Right cardiac atrium (tissue), 5 donors: ENCODE measurements at regions not wholly inside any gene's neighbourhood (a gene's known extent, or its start where the extent isn't known, plus 50 kb on each side); places are given as distances from the start of the nearest gene placed in this dataset.

ENCODE experiments used
- ATAC-seq, 2 donors: fragments of 200-7000 bp; cut with Tn5 transposase; one replicate each; pipeline versions ENCODE4 v1.8.0 to v1.9.1; 2020; ENCODE audit warnings: moderate library complexity in 2 of 2, mild to moderate bottlenecking in 1 of 2
- DNase-seq, 3 donors: peaks; one replicate each; pipeline ENCODE4 v3.0.0-alpha.2; 2020
- H3K27ac ChIP-seq: one replicate; pipeline ENCODE4 v1.5.1; 2013; ENCODE audit warnings: mild to moderate bottlenecking, low read length, control low read depth, moderate library complexity
- H3K27me3 ChIP-seq: one replicate; pipeline ENCODE4 v1.6.1; 2013; ENCODE audit not compliant: control insufficient read depth, insufficient read depth
- H3K4me1 ChIP-seq: one replicate; pipeline ENCODE4 v1.6.1; 2013; ENCODE audit warnings: low read length; ENCODE audit not compliant: control insufficient read depth, insufficient read depth
- H3K4me3 ChIP-seq: one replicate; pipeline ENCODE4 v1.5.1; 2013; ENCODE audit warnings: low read length, control low read depth
- H3K9me3 ChIP-seq: one replicate; pipeline ENCODE4 v1.6.1; 2013; ENCODE audit warnings: low read length; ENCODE audit not compliant: control insufficient read depth
- WGBS: extraction: QIAGEN DNeasy Blood & Tissue Kit; methylation state at CpG from one replicate; pipeline ENCODE4 v1.1.7; 2013; 5-methylcytosine and 5-hydroxymethylcytosine counted together
- intact Hi-C, 4 donors: fragments of 100-400 bp; cut with DNase I; formaldehyde crosslinking; loops; one replicate each; pipeline versions ENCODE4 v1.11.0 to v1.14.0; 2022 to 2023
- donor health status: healthy with polysubstance abuse.
- donor health status: DM: no; HTN: yes; CAD: no.
- donor health status: DM: no; HTN: no; CAD: no.
- donor health status: DM: no; HTN: yes; CAD: no; lungs with severe emphysema.
- donor health status: DM: yes; HTN: yes; CAD: no.

DNA sequence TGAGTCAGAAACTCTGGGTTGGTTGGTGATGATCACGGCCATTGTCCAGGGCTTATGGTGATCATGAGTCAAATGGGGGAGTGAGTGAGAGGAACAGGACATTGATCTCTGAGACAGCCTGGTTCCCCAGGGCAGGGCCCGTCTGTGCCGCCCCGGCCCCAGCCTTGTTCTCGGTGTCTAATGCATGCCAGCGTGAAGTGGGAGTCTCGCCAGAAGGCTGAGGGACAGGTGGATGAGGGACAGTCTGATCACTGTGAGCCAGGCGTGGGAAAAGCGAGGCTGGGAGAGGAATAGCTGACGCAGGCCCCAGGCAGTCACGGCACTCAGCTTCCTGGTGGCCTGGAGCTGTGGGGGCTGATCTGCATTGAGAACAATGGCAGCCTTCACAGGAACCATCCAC lies 208.3 kb upstream of the HDAC4 start:
- WGBS, result 86% methylated on average over 11 of the region's 11 CpGs
- intact Hi-C loops, result no loop called here
- no peaks in the 10 kb centered on the region for H3K9me3 ChIP-seq
- ATAC-seq (no peak), DNase-seq (no peak)
- no peak overlapping the region for H3K4me3 ChIP-seq
- H3K4me1 ChIP-seq, result no peaks in the 10 kb centered on the region
- H3K27me3 ChIP-seq, result no peaks in the 10 kb centered on the region
- H3K27ac ChIP-seq, result no peak overlapping the region

DNA sequence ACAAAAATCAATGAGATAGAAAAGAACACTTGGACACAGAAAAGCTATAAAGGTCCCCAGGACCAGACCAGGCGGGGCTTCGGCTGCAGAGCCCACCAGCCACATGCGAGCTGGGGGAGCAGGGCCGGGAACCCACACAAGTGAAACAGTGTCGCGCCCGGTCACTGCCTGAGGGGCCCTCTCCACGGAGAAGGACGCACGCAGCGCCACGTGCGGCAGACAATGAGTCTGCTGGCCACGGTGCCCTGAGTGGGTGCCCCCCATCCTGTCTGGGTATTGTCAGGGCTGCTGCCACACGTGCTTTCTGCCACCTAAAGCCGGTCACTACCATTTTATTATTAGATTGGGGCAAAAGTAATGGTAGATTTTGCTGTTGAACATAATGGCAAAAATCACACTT lies 207.9 kb upstream of the HDAC4 start:
- Histone ChIP-seq H3K27me3 (no peaks in the 10 kb centered on the region), H3K27ac (no peak overlapping the region), H3K4me1 (no peaks in the 10 kb centered on the region), H3K4me3 (no peak overlapping the region), H3K9me3 (no peaks in the 10 kb centered on the region)
- ATAC-seq (no peak), DNase-seq (no peak)
- WGBS, result 83% methylated on average over 16 of the region's 16 CpGs
- intact Hi-C loops, result no loop called here

- Histone ChIP-seq H3K27ac (no peak overlapping the region), H3K9me3 (no peaks in the 10 kb centered on the region), H3K27me3 (no peaks in the 10 kb centered on the region), H3K4me1 (no peaks in the 10 kb centered on the region), H3K4me3 (no peak overlapping the region)
- DNase-seq (no peak), ATAC-seq (no peak)
- intact Hi-C loops, result no loop called here
- WGBS, result 45% methylated on average over 6 of the region's 6 CpGs
Observed at GRCh38 chr2:239608260-239608659, 207.4 kb upstream of the HDAC4 start.

DNA sequence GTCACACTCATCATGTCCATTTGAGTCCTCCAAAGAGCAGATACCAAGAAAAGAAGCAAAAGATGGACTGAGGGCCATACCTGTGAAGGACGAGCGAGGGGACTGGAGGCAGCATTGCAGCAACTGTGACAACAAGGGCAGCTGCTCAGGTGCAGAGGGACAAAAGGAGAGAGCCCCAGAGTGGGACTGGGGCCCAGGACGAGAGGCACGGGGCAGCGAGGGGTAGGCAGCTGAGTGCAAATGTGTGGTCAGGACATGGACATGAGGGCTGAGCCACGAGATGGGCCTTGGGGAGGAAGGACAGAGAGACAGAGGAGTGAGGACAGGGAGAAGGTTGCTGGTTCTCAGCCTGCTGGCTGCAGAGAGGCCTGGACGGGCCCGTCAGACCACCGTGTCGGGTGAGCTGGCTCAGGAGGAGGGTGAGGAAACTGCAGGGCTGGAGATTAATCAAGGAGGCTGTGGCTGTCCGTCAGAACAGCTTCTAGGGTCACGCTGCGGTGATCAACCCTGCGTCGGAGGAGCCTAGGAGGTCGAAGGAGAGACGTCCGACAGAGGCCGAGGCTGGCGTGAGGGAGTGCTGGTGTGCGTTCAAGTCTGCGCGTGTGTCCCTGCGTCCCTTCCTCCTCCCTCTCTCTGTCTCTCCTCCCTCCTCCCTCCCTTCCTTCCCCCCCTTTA lies 206.8 kb upstream of the HDAC4 start:
- WGBS, result 32% methylated on average over 24 of the region's 24 CpGs
- intact Hi-C loops, result no loop called here
- H3K4me1 ChIP-seq, result no peaks in the 10 kb centered on the region
- DNase-seq (no peak), ATAC-seq (no peak)
- H3K9me3 ChIP-seq, result no peaks in the 10 kb centered on the region
- no peak overlapping the region for H3K4me3 ChIP-seq
- H3K27ac ChIP-seq, result no peak overlapping the region
- no peaks in the 10 kb centered on the region for H3K27me3 ChIP-seq

- intact Hi-C loops, result no loop called here
- Histone ChIP-seq H3K9me3 (no peaks in the 10 kb centered on the region), H3K4me3 (no peak overlapping the region), H3K4me1 (no peaks in the 10 kb centered on the region), H3K27ac (no peak overlapping the region), H3K27me3 (no peaks in the 10 kb centered on the region)
- DNase-seq, result peak in 1 of 3 donors; percentile 28
- WGBS, result 85% methylated on average over 7 of the region's 7 CpGs
- ATAC-seq, result no peak
Observed at GRCh38 chr2:239606741-239607516, 206.1 kb upstream of the HDAC4 start.

DNA sequence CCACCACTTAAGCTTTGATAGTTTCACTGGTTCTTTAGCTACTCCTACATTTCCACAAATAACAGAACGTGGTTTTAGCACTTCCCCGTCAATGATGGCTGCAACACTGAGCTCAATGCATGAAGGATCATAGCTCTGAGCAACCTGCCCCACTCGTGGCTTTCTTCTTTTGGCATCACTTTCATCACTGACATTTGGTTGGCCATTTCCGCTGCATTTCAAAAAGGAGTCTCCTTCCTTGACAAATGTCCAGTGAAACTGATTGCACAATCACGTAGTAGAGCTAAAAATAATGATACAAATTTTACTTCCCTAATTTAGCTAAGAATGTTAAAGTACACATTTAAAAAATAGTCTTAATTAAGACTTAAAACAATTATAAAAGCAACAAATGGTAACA lies 205.2 kb upstream of the HDAC4 start:
- Histone ChIP-seq H3K4me3 (no peak overlapping the region), H3K27ac (no peak overlapping the region), H3K27me3 (no peaks in the 10 kb centered on the region), H3K4me1 (no peaks in the 10 kb centered on the region), H3K9me3 (no peaks in the 10 kb centered on the region)
- DNase-seq (peak in 1 of 3 donors; percentile 17), ATAC-seq (no peak)
- intact Hi-C loops, result no loop called here
- 55% methylated on average over 5 of the region's 5 CpGs for WGBS

GRCh38 chr2:239605409-239605808 lies 204.6 kb upstream of the HDAC4 start:
- Histone ChIP-seq H3K9me3 (no peaks in the 10 kb centered on the region), H3K4me1 (no peaks in the 10 kb centered on the region), H3K27ac (no peak overlapping the region), H3K27me3 (no peaks in the 10 kb centered on the region), H3K4me3 (no peak overlapping the region)
- WGBS, result 86% methylated on average over 6 of the region's 6 CpGs
- DNase-seq, result no peak
- intact Hi-C loops, result no loop called here
- no peak for ATAC-seq

GRCh38 chr2:239604861-239605260 lies 204.0 kb upstream of the HDAC4 start:
- Histone ChIP-seq H3K9me3 (no peaks in the 10 kb centered on the region), H3K27me3 (no peaks in the 10 kb centered on the region), H3K4me3 (no peak overlapping the region), H3K27ac (no peak overlapping the region), H3K4me1 (no peaks in the 10 kb centered on the region)
- WGBS, result 84% methylated on average over 5 of the region's 5 CpGs
- intact Hi-C loops, result no loop called here
- ATAC-seq (no peak), DNase-seq (no peak)

- 87% methylated on average over 11 of the region's 11 CpGs for WGBS
- DNase-seq, result no peak
- Histone ChIP-seq H3K4me1 (no peaks in the 10 kb centered on the region), H3K9me3 (no peaks in the 10 kb centered on the region), H3K27ac (no peak overlapping the region), H3K27me3 (no peaks in the 10 kb centered on the region), H3K4me3 (no peak overlapping the region)
- intact Hi-C loops, result no loop called here
- no peak for ATAC-seq
Observed at GRCh38 chr2:239603411-239604356, 202.9 kb upstream of the HDAC4 start.

DNA sequence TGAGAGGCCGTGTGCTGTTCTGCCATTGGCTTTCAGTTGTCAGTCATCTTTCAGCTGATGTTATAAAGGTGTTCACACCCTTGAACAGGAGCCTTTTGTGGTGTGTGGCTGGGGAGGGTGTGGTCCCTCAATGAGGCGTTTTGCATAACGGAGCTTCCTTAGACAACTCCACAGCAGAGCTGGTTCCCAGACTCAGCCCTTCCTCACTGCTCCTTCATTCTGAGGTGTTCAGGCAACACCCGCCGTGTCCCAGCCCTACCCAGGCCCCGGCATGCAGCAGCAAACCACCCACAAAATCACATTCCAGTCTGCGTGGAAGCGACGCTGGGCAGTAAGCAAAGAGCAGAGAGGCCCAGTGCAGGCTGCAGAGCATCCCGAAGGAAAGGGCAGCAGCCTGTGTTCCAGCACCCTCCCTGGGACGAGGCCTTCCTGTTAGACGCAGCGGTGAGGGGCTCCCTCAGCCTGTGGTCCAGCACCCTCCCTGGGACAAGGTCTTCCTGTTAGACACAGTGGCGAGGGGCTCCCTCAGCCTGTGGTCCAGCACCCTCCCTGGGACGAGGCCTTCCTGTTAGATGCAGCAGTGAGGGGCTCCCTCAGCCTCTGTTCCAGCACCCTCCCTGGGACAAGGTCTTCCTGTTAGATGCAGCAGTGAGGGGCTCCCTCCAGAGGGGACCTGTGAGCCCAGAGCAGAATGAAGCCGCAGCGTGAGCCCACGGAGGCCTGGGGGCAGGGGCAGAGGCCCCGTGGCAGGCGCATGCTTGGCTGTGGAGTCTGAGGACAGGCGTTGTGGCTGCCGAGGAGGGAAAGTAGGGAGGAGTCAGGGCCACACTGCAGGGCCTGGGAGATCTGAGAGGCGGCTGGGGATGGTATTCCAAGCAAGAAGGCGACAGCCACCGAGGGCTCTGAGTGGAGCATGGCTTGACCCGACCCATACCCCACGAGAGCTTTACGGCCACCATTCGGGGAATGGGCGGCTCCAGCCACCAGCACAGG lies 201.8 kb upstream of the HDAC4 start:
- no peak for ATAC-seq
- peak in 2 of 3 donors; percentile 13 to 39 for DNase-seq
- intact Hi-C loops, result no loop called here
- Histone ChIP-seq H3K4me1 (no peaks in the 10 kb centered on the region), H3K27me3 (no peaks in the 10 kb centered on the region), H3K27ac (no peak overlapping the region), H3K9me3 (no peaks in the 10 kb centered on the region), H3K4me3 (no peak overlapping the region)
- 80% methylated on average over 30 of the region's 30 CpGs for WGBS
